ENCODE measurements at regions not wholly inside any gene's neighbourhood (a gene's known extent, or its start where the extent isn't known, plus 50 kb on each side); places are given as distances from the start of the nearest gene placed in this dataset.

DNA sequence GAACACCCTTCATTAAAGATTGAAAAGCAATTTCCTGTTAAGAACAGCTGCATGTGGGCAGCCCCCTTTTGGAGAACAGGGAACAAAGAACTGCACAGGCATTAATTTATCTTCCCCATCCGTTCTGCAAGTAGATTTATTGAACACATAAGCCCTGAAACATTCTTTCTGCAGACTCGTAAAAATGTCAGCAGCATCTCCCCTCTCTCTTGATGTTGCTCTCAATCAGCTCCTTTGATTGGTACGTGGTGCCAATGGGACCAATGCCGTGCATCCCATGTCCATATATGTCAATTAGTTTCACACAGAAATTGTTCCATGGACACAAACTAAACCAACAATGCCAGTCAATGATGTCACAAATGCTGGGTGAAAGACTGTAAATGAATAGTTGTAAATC, 228.5 kb upstream of the RASGEF1B start:
- CTCF ChIA-PET: no interaction called here
- Histone ChIP-seq H3K36me3 (ENCODE audit: control insufficient read depth, insufficient read depth, low read length) (no peaks in the 10 kb centered on the region), H3K27me3 (ENCODE audit: control insufficient read depth, insufficient read depth, low read length) (no peaks in the 10 kb centered on the region), H3K4me3 (ENCODE audit: low read depth, low read length) (no peak overlapping the region)
- TF ChIP-seq, protein P1, sequence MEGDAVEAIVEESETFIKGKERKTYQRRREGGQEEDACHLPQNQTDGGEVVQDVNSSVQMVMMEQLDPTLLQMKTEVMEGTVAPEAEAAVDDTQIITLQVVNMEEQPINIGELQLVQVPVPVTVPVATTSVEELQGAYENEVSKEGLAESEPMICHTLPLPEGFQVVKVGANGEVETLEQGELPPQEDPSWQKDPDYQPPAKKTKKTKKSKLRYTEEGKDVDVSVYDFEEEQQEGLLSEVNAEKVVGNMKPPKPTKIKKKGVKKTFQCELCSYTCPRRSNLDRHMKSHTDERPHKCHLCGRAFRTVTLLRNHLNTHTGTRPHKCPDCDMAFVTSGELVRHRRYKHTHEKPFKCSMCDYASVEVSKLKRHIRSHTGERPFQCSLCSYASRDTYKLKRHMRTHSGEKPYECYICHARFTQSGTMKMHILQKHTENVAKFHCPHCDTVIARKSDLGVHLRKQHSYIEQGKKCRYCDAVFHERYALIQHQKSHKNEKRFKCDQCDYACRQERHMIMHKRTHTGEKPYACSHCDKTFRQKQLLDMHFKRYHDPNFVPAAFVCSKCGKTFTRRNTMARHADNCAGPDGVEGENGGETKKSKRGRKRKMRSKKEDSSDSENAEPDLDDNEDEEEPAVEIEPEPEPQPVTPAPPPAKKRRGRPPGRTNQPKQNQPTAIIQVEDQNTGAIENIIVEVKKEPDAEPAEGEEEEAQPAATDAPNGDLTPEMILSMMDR (IDR thresholded peaks at IDR 0.05; ENCODE audit: insufficient read depth, low read depth, low read length): no peak
- no peak for DNase-seq (ENCODE audit: low read depth)
- POLR2A ChIA-PET: no interaction called here

- Histone ChIP-seq H3K27me3 (ENCODE audit: control insufficient read depth, insufficient read depth, low read length) (no peaks in the 10 kb centered on the region), H3K4me3 (ENCODE audit: low read depth, low read length) (no peak overlapping the region), H3K36me3 (ENCODE audit: control insufficient read depth, insufficient read depth, low read length) (no peaks in the 10 kb centered on the region)
- no peak for DNase-seq (ENCODE audit: low read depth)
- CTCF ChIA-PET: no interaction called here
- TF ChIP-seq, protein P1 (IDR thresholded peaks at IDR 0.05; ENCODE audit: insufficient read depth, low read depth, low read length): no peak
- POLR2A ChIA-PET: no interaction called here
These were observed 227.0 kb upstream of the RASGEF1B start for GRCh38 chr4:81698538-81699296.

- POLR2A ChIA-PET: no interaction called here
These were observed 222.6 kb upstream of the RASGEF1B start for GRCh38 chr4:81694176-81694913.

GRCh38 chr4:81690871-81691270, 219.2 kb upstream of the RASGEF1B start:
- H3K36me3 ChIP-seq (ENCODE audit: control insufficient read depth, insufficient read depth, low read length): no peaks in the 10 kb centered on the region
- ChIA-PET POLR2A (no interaction called here), CTCF (no interaction called here)
- no peaks in the 10 kb centered on the region for H3K27me3 ChIP-seq (ENCODE audit: control insufficient read depth, insufficient read depth, low read length)
- TF ChIP-seq, protein P1 (IDR thresholded peaks at IDR 0.05; ENCODE audit: insufficient read depth, low read depth, low read length): no peak
- H3K4me3 ChIP-seq (ENCODE audit: low read depth, low read length): no peak overlapping the region
- DNase-seq (ENCODE audit: low read depth): no peak

More at GRCh38 chr4:81694176-81694913, 222.6 kb upstream of the RASGEF1B start:
- no peak overlapping the region for H3K4me3 ChIP-seq (ENCODE audit: low read depth, low read length)
- TF ChIP-seq, protein P1 (IDR thresholded peaks at IDR 0.05; ENCODE audit: insufficient read depth, low read depth, low read length): no peak
- CTCF ChIA-PET: interaction anchor here (0.8 kb wide), 1 partner anchor 150 kb away, joined by 3 read pairs; no protein-coding TSS in a partner anchor
- no peaks in the 10 kb centered on the region for H3K27me3 ChIP-seq (ENCODE audit: control insufficient read depth, insufficient read depth, low read length)
- no peak for DNase-seq (ENCODE audit: low read depth)
- H3K36me3 ChIP-seq (ENCODE audit: control insufficient read depth, insufficient read depth, low read length): no peaks in the 10 kb centered on the region

GRCh38 chr4:81688085-81688484, 216.4 kb upstream of the RASGEF1B start:
- POLR2A ChIA-PET: no interaction called here
- Histone ChIP-seq H3K4me3 (ENCODE audit: low read depth, low read length) (no peak overlapping the region), H3K27me3 (ENCODE audit: control insufficient read depth, insufficient read depth, low read length) (no peaks in the 10 kb centered on the region), H3K36me3 (ENCODE audit: control insufficient read depth, insufficient read depth, low read length) (no peaks in the 10 kb centered on the region)
- CTCF ChIA-PET: no interaction called here
- TF ChIP-seq, protein P1 (IDR thresholded peaks at IDR 0.05; ENCODE audit: insufficient read depth, low read depth, low read length): no peak
- DNase-seq (ENCODE audit: low read depth): no peak

Measured in BJ (cell line).